Uterus (tissue), 2 donors: ENCODE measurements at regions not wholly inside any gene's neighbourhood (a gene's known extent, or its start where the extent isn't known, plus 50 kb on each side); places are given as distances from the start of the nearest gene placed in this dataset.

Experiments
- CTCF ChIP-seq, 4 experiments: fragments of 200-600 bp in 2 of 4; fragments of 450-650 bp in 2 of 4; sonication (generic) in 2 of 4; IDR thresholded peaks; one replicate each; pipeline ENCODE4 v1.5.1; 2016 to 2019; ENCODE audit warnings: antibody characterized with exemption in 4 of 4, mild to moderate bottlenecking in 2 of 4, moderate library complexity in 1 of 4
- POLR2A ChIP-seq, 2 donors: fragments of 450-650 bp; IDR thresholded peaks; one replicate each; pipeline ENCODE4 v1.6.1; 2016; ENCODE audit warnings: antibody characterized with exemption in 2 of 2, mild to moderate bottlenecking in 1 of 2, moderate library complexity in 1 of 2

- TF ChIP-seq POLR2A (IDR thresholded peaks at IDR 0.05) = no peak
- TF ChIP-seq CTCF (IDR thresholded peaks at IDR 0.05) = no peak
Observed at GRCh38 chr5:152016421-152016820, 91.8 kb upstream of the GLRA1 start.
